ENCODE measurements at regions not wholly inside any gene's neighbourhood (a gene's known extent, or its start where the extent isn't known, plus 50 kb on each side); places are given as distances from the start of the nearest gene placed in this dataset.

DNA sequence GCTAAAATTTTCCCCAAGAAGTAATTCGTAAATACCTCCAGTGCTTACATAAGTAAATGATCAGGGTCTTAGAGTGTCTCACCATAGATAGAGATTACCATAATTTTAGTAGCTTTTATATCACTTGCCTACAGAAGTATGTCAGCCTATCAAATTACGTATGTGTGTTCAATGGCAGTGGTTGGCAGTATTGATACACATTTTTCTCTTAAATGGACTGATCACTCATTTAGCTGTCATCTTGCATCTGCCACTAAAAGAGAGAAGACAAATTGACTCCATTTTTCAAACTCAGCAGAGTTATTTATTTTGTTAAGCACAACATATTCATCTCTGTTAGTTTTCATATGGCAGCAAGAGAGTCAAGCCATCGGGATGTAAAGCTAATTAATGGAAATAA, 413.1 kb upstream of the CLEC14A start:
- no peak for TF ChIP-seq HCFC1 (IDR thresholded peaks at IDR 0.05; ENCODE audit: low read depth, low read length)
- no peak for TF ChIP-seq CTCF (IDR thresholded peaks at IDR 0.05 in 2 of 3, conservative IDR thresholded peaks at IDR 0.05 in 1 of 3; ENCODE audit: insufficient read depth in 2 of 3, low read depth in 1 of 3, low read length in 3 of 3)
- no peak for TF ChIP-seq CBX2 (IDR thresholded peaks at IDR 0.05; ENCODE audit: insufficient read depth, low read length, poor library complexity, severe bottlenecking)
- no peak for TF ChIP-seq MLX (CRISPR knock-in tag; conservative IDR thresholded peaks at IDR 0.05)
- TF ChIP-seq ETS1 (conservative IDR thresholded peaks at IDR 0.05; ENCODE audit: control insufficient read depth, low read depth, low read length), result no peak
- no peak for TF ChIP-seq ZNF217 (CRISPR knock-in tag; IDR thresholded peaks at IDR 0.05)
- no peak for TF ChIP-seq ADNP (tag; IDR thresholded peaks at IDR 0.05)
- TF ChIP-seq, protein P1, sequence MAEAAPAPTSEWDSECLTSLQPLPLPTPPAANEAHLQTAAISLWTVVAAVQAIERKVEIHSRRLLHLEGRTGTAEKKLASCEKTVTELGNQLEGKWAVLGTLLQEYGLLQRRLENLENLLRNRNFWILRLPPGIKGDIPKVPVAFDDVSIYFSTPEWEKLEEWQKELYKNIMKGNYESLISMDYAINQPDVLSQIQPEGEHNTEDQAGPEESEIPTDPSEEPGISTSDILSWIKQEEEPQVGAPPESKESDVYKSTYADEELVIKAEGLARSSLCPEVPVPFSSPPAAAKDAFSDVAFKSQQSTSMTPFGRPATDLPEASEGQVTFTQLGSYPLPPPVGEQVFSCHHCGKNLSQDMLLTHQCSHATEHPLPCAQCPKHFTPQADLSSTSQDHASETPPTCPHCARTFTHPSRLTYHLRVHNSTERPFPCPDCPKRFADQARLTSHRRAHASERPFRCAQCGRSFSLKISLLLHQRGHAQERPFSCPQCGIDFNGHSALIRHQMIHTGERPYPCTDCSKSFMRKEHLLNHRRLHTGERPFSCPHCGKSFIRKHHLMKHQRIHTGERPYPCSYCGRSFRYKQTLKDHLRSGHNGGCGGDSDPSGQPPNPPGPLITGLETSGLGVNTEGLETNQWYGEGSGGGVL (CRISPR knock-in tag; IDR thresholded peaks at IDR 0.05), result no peak
- TF ChIP-seq SP1 (CRISPR knock-in tag; IDR thresholded peaks at IDR 0.05), result no peak
- TF ChIP-seq NCOR1 (IDR thresholded peaks at IDR 0.05), result no peak
- TF ChIP-seq L3MBTL2 (IDR thresholded peaks at IDR 0.05), result no peak
